ENCODE measurements at regions not wholly inside any gene's neighbourhood (a gene's known extent, or its start where the extent isn't known, plus 50 kb on each side); places are given as distances from the start of the nearest gene placed in this dataset.

DNA sequence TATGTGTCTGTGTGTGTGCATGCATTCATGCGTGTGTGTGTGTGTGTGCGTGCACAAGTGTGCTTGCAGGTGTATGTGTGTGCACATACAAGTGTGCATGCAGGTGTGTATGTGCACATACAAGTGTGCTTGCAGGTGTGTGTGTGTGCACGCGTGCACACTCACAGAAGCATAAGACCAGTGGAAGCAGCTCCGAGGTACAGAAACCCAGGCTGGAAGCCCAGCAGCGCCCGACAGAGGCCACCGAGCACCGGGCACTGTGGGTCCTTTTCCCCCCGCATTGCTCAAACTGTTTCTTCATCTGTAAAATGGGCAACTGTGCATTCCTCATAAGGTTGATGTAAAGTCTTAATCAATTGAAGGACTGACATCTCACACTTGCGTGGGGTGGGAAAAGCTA, 243.3 kb upstream of the TCERG1L start:
- Histone ChIP-seq H3K27ac (ENCODE audit: insufficient read depth, low read depth, low read length) (no peak overlapping the region), H3K27me3 (ENCODE audit: control insufficient read depth in 2 of 2, insufficient read depth in 2 of 2, low read length in 2 of 2) (no peaks in the 10 kb centered on the region), H3K4me3 (replicated peaks in 1 of 3; ENCODE audit: insufficient read depth in 1 of 3, low read depth in 1 of 3, low read length in 3 of 3) (no peak overlapping the region), H3K4me2 (ENCODE audit: insufficient read depth, low read length) (no peak overlapping the region), H3K9ac (replicated peaks; ENCODE audit: extremely low read depth, insufficient read depth, low read length) (no peak overlapping the region), H3K36me3 (ENCODE audit: control insufficient read depth in 2 of 2, extremely low read depth in 1 of 2, insufficient read depth in 2 of 2, low read length in 2 of 2) (no peaks in the 10 kb centered on the region), H4K20me1 (replicated peaks; ENCODE audit: control insufficient read depth, extremely low read depth, insufficient read depth, low read length) (no peaks in the 10 kb centered on the region), H3K4me1 (ENCODE audit: control insufficient read depth, extremely low read depth, insufficient read depth, low read length) (no peaks in the 10 kb centered on the region), H2AFZ (ENCODE audit: low read depth, low read length) (no peak overlapping the region), H3K9me1 (replicated peaks; ENCODE audit: control insufficient read depth, extremely low read depth, insufficient read depth, low read length) (no peaks in the 10 kb centered on the region), H3K79me2 (ENCODE audit: control insufficient read depth, insufficient read depth, low read length) (no peaks in the 10 kb centered on the region), H3K9me3 (replicated peaks; ENCODE audit: control insufficient read depth, insufficient read depth, low read length) (peaks cover 2% of the 10 kb centered on the region)
- CTCF ChIA-PET, result no interaction called here
- FAIRE-seq (no peak), DNase-seq (ENCODE audit: low read depth, low spot score) (no peak)
- BruUV-seq (replicated peaks), result no TSS peak
- dilution Hi-C loops (cut with MboI; ENCODE audit: extremely low pct_ligation_motif_present, low sequenced_read_pairs), result no loop called here
- intact Hi-C loops (cut with micrococcal nuclease), result no loop called here
- POLR2A ChIA-PET, result no interaction called here
- TF ChIP-seq FOS (IDR thresholded peaks at IDR 0.05; ENCODE audit: borderline replicate concordance, insufficient read depth, low read length) (no peak), MYC (IDR thresholded peaks at IDR 0.05; ENCODE audit: low read depth, low read length) (no peak), JUN (IDR thresholded peaks at IDR 0.05; ENCODE audit: borderline replicate concordance, insufficient read depth, insufficient read length, low read depth) (no peak), POLR2AphosphoS5 (IDR thresholded peaks at IDR 0.05; ENCODE audit: insufficient read depth, low read depth, low read length) (no peak), EZH2 (IDR thresholded peaks at IDR 0.05; ENCODE audit: borderline replicate concordance, low read depth, low read length, severe bottlenecking) (no peak), POLR2A (IDR thresholded peaks at IDR 0.05; ENCODE audit: low read depth, low read length) (no peak), GATA2 (IDR thresholded peaks at IDR 0.05; ENCODE audit: insufficient read depth, insufficient read length, low read depth, low read length) (no peak), CTCF (IDR thresholded peaks at IDR 0.05; ENCODE audit: extremely low read depth in 1 of 2, insufficient read depth in 1 of 2, low read depth in 1 of 2, low read length in 2 of 2) (no peak)
- TF ChIP-seq, protein P1, sequence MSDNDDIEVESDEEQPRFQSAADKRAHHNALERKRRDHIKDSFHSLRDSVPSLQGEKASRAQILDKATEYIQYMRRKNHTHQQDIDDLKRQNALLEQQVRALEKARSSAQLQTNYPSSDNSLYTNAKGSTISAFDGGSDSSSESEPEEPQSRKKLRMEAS (IDR thresholded peaks at IDR 0.05; ENCODE audit: insufficient read depth, insufficient read length), result no peak
